B cell (primary cell): ENCODE measurements at regions not wholly inside any gene's neighbourhood (a gene's known extent, or its start where the extent isn't known, plus 50 kb on each side); places are given as distances from the start of the nearest gene placed in this dataset.
"Not testable (repeated sequence)": the region's sequence is repeated elsewhere in the genome, so short reads cannot be mapped to it uniquely, and the experiment has no call there.

Experiments used
- ATAC-seq: fragments of 200-7000 bp; cut with Tn5 transposase; one replicate; pipeline ENCODE4 v1.10.0; 2021; ENCODE audit warnings: low read depth, mild to moderate bottlenecking, moderate number of reproducible peaks, moderate library complexity
- CTCF ChIA-PET: fragments of 350-600 bp; sonication (Branson Sonifier 250); formaldehyde crosslinking; loops from one replicate; lab custom pipeline; 2021; ENCODE audit warnings: antibody characterized with exemption, inconsistent platforms; lab: Charles Lee
- POLR2A ChIA-PET: fragments of 350-600 bp; sonication (Branson Sonifier 250); formaldehyde crosslinking; loops from one replicate; lab custom pipeline; 2021; ENCODE audit warnings: antibody characterized with exemption; lab: Charles Lee
- DNase-seq: peaks from one replicate; pipeline ENCODE4 v3.0.0; 2013
- H2AFZ ChIP-seq: 2 replicates; pipeline ENCODE4 v1.6.1; 2012; ENCODE audit warnings: mild to moderate bottlenecking, low read depth, low read length; ENCODE audit not compliant: insufficient read depth, poor library complexity, severe bottlenecking
- H3K27ac ChIP-seq, 2 donors: 1 replicate in 1 of 2; 2 replicates in 1 of 2; pipeline ENCODE4 v1.5.1; 2012 to 2013; ENCODE audit warnings: low read length in 2 of 2, mild to moderate bottlenecking in 2 of 2, moderate library complexity in 1 of 2
- H3K27me3 ChIP-seq, 4 experiments: fragments of 200-600 bp in 1 of 4; sonication (generic) in 1 of 4; replicated peaks in 1 of 4; 1 replicate in 2 of 4; 2 replicates in 2 of 4; pipeline versions ENCODE4 v1.6.1 to v1.7.0; 2013 to 2016; ENCODE audit warnings: low read length in 3 of 4, mild to moderate bottlenecking in 2 of 4, mixed read lengths in 1 of 4, moderate library complexity in 1 of 4; ENCODE audit not compliant: insufficient read depth in 4 of 4, control insufficient read depth in 3 of 4; ENCODE audit errors: control extremely low read depth in 1 of 4
- H3K36me3 ChIP-seq, 2 experiments: replicated peaks in 1 of 2; 1 replicate in 1 of 2; 2 replicates in 1 of 2; pipeline versions ENCODE4 v1.6.1 to v1.7.1; 2013; ENCODE audit warnings: low read length in 1 of 2; ENCODE audit not compliant: insufficient read depth in 2 of 2, control insufficient read depth in 1 of 2; ENCODE audit errors: control extremely low read depth in 1 of 2, extremely low read depth in 1 of 2
- H3K4me1 ChIP-seq, 2 donors: fragments of 200-600 bp in 1 of 2; sonication (generic) in 1 of 2; 1 replicate in 1 of 2; 2 replicates in 1 of 2; pipeline versions ENCODE4 v1.5.1 to v1.6.1; 2013 to 2017; ENCODE audit warnings: low read length in 2 of 2; ENCODE audit not compliant: control insufficient read depth in 2 of 2, insufficient read depth in 2 of 2
- H3K4me2 ChIP-seq: replicated peaks from 2 replicates; pipeline ENCODE3; 2012; ENCODE audit warnings: mild to moderate bottlenecking, low read depth, low read length; ENCODE audit not compliant: poor library complexity, severe bottlenecking
- H3K4me3 ChIP-seq, 5 experiments: fragments of 200-600 bp in 1 of 5; sonication (generic) in 1 of 5; 1 replicate in 3 of 5; 2 replicates in 2 of 5; pipeline versions ENCODE4 v1.5.1 to v1.7.0; 2011 to 2016; ENCODE audit warnings: low read length in 4 of 5, mild to moderate bottlenecking in 4 of 5, low read depth in 2 of 5, control low read depth in 1 of 5, moderate library complexity in 1 of 5; ENCODE audit not compliant: insufficient read depth in 1 of 5; ENCODE audit errors: control extremely low read depth in 1 of 5, extremely low read depth in 1 of 5
- H3K79me2 ChIP-seq: fragments of 200-600 bp; sonication (generic); one replicate; pipeline ENCODE4 v1.6.0; 2016; ENCODE audit warnings: low read length; ENCODE audit not compliant: control insufficient read depth, insufficient read depth
- H3K9ac ChIP-seq: fragments of 200-600 bp; sonication (generic); 2 replicates; pipeline ENCODE4 v1.6.1; 2017; ENCODE audit warnings: mild to moderate bottlenecking, low read length, moderate library complexity
- H3K9me3 ChIP-seq, 3 donors: one replicate each; pipeline versions ENCODE4 v1.6.1 to v1.7.1; 2013; ENCODE audit warnings: low read length in 2 of 3; ENCODE audit not compliant: control insufficient read depth in 2 of 3, insufficient read depth in 1 of 3; ENCODE audit errors: control extremely low read depth in 1 of 3
- H4K20me1 ChIP-seq: 2 replicates; pipeline ENCODE4 v1.6.0; 2012; ENCODE audit warnings: mild to moderate bottlenecking, low read length; ENCODE audit not compliant: insufficient read depth, control insufficient read depth, poor library complexity, severe bottlenecking
- H3K27ac Mint-ChIP-seq: one replicate; pipeline ENCODE4 v1.8.0; 2021; ENCODE audit warnings: mixed read lengths
- H3K27me3 Mint-ChIP-seq: one replicate; pipeline ENCODE4 v1.8.0; 2021; ENCODE audit warnings: mixed read lengths
- H3K4me1 Mint-ChIP-seq: one replicate; pipeline ENCODE4 v1.8.0; 2021; ENCODE audit warnings: mixed read lengths
- H3K4me3 Mint-ChIP-seq: one replicate; pipeline ENCODE4 v1.8.0; 2021; ENCODE audit warnings: mixed read lengths
- H3K9me3 Mint-ChIP-seq: one replicate; pipeline ENCODE4 v1.8.0; 2022; ENCODE audit warnings: mixed read lengths; ENCODE audit not compliant: insufficient read depth
- EZH2 ChIP-seq: IDR thresholded peaks from 2 replicates; pipeline ENCODE4 v1.6.1; 2012; ENCODE audit warnings: borderline replicate concordance, low read depth, mild to moderate bottlenecking, moderate library complexity, low read length; ENCODE audit not compliant: insufficient read depth, poor library complexity, severe bottlenecking
- WGBS: methylation state at CpG from one replicate; pipeline ENCODE4 v1.1.5; 2013; ENCODE audit warnings: missing lambda C conversion rate; ENCODE audit not compliant: insufficient coverage; 5-methylcytosine and 5-hydroxymethylcytosine counted together
- intact Hi-C: fragments of 100-400 bp; cut with micrococcal nuclease; formaldehyde crosslinking; loops from one replicate; pipeline ENCODE4 v1.10.0; 2022
- TF ChIP-seq, protein P1 (sequence below): fragments of 200-600 bp; IDR thresholded peaks from one replicate; pipeline ENCODE4 v1.8.0; 2022; ENCODE audit warnings: antibody characterized with exemption, mild to moderate bottlenecking

GRCh38 chr5:145647137-145647536 is 188.0 kb downstream of the PRELID2 start:
- WGBS: 71% methylated on average over 1 of the region's 7 CpGs
- H3K27ac Mint-ChIP-seq, H3K4me1 Mint-ChIP-seq, H3K9ac ChIP-seq, H3K4me1 ChIP-seq, POLR2A ChIA-PET, H3K9me3 ChIP-seq, H3K4me3 ChIP-seq, H3K9me3 Mint-ChIP-seq, CTCF ChIA-PET, H3K36me3 ChIP-seq, H3K27me3 ChIP-seq, H3K27ac ChIP-seq, ATAC-seq, H3K4me2 ChIP-seq, H3K27me3 Mint-ChIP-seq, H2AFZ ChIP-seq, H4K20me1 ChIP-seq, H3K79me2 ChIP-seq, H3K4me3 Mint-ChIP-seq, DNase-seq, intact Hi-C loops: not testable (repeated sequence)

DNA sequence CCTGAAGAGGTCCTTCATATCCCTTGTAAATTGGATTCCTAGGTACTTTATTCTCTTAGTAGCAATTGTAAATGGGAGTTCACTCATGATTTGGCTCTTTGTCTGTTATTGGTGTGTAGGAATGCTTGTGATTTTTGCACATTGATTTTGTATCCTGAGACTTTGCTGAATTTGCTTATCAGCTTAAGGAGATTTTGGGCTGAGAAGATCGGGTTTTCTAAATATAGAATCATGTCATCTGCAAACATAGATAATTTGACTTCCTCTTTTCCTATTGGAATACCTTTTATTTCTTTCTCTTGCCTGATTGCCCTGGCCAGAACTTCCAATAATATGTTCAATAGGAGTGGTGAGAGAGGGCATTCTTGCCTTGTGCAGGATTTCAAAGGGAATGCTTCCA is 191.9 kb downstream of the PRELID2 start:
- not testable (repeated sequence) for H3K4me1 Mint-ChIP-seq

GRCh38 chr5:145637396-145637795 is 197.7 kb downstream of the PRELID2 start:
- ChIA-PET POLR2A (no interaction called here), CTCF (no interaction called here)
- H3K4me1 ChIP-seq: no peaks in the 10 kb centered on the region
- H3K36me3 ChIP-seq: no peaks in the 10 kb centered on the region
- no peaks in the 10 kb centered on the region for H3K79me2 ChIP-seq
- H3K27me3 Mint-ChIP-seq: no peaks in the 10 kb centered on the region
- TF ChIP-seq, protein P1, sequence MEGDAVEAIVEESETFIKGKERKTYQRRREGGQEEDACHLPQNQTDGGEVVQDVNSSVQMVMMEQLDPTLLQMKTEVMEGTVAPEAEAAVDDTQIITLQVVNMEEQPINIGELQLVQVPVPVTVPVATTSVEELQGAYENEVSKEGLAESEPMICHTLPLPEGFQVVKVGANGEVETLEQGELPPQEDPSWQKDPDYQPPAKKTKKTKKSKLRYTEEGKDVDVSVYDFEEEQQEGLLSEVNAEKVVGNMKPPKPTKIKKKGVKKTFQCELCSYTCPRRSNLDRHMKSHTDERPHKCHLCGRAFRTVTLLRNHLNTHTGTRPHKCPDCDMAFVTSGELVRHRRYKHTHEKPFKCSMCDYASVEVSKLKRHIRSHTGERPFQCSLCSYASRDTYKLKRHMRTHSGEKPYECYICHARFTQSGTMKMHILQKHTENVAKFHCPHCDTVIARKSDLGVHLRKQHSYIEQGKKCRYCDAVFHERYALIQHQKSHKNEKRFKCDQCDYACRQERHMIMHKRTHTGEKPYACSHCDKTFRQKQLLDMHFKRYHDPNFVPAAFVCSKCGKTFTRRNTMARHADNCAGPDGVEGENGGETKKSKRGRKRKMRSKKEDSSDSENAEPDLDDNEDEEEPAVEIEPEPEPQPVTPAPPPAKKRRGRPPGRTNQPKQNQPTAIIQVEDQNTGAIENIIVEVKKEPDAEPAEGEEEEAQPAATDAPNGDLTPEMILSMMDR: no peak
- TF ChIP-seq EZH2: no peak
- ATAC-seq (no peak), DNase-seq (no peak)
- no peaks in the 10 kb centered on the region for H3K4me1 Mint-ChIP-seq
- no peak overlapping the region for H3K27ac Mint-ChIP-seq
- no peaks in the 10 kb centered on the region for H3K9me3 ChIP-seq
- H4K20me1 ChIP-seq: no peaks in the 10 kb centered on the region
- no peaks in the 10 kb centered on the region for H3K27me3 ChIP-seq
- H3K9ac ChIP-seq: no peak overlapping the region
- no peak overlapping the region for H3K4me3 ChIP-seq
- peaks cover under 1% of the 10 kb centered on the region for H3K9me3 Mint-ChIP-seq
- intact Hi-C loops: no loop called here
- H3K4me3 Mint-ChIP-seq: no peak overlapping the region
- no peak overlapping the region for H2AFZ ChIP-seq
- no peak overlapping the region for H3K4me2 ChIP-seq
- no peak overlapping the region for H3K27ac ChIP-seq

More for the DNA sequence above, 191.9 kb downstream of the PRELID2 start:
- intact Hi-C loops, H2AFZ ChIP-seq, H3K27me3 ChIP-seq, CTCF ChIA-PET, H3K27ac ChIP-seq, H3K36me3 ChIP-seq, H3K27ac Mint-ChIP-seq, ATAC-seq, H3K9me3 ChIP-seq, H3K4me2 ChIP-seq, H3K4me3 Mint-ChIP-seq, H3K4me3 ChIP-seq, POLR2A ChIA-PET, H3K4me1 ChIP-seq, H4K20me1 ChIP-seq, H3K27me3 Mint-ChIP-seq, H3K79me2 ChIP-seq, H3K9ac ChIP-seq, DNase-seq, H3K9me3 Mint-ChIP-seq: not testable (repeated sequence)
- WGBS: no CpG with 5 or more reads among the region's 1 CpG
